Neural crest cell (in vitro differentiated cells): ENCODE measurements at regions not wholly inside any gene's neighbourhood (a gene's known extent, or its start where the extent isn't known, plus 50 kb on each side); places are given as distances from the start of the nearest gene placed in this dataset.

ENCODE experiments used
- DNase-seq: peaks from one replicate; pipeline ENCODE4 v3.0.0; 2021; ENCODE audit warnings: low read depth, mixed read lengths, low spot score
- H3K27ac Mint-ChIP-seq: one replicate; pipeline ENCODE4 v1.8.0; 2021; ENCODE audit warnings: mild to moderate bottlenecking, mixed read lengths; ENCODE audit not compliant: unreplicated experiment
- H3K27me3 Mint-ChIP-seq: 2 replicates; pipeline ENCODE4 v1.8.0; 2021; ENCODE audit warnings: low read depth, mild to moderate bottlenecking, mixed read lengths
- H3K36me3 Mint-ChIP-seq: 2 replicates; pipeline ENCODE4 v1.8.0; 2021; ENCODE audit warnings: low read depth, mild to moderate bottlenecking, mixed read lengths
- H3K4me1 Mint-ChIP-seq: 2 replicates; pipeline ENCODE4 v1.8.0; 2021; ENCODE audit warnings: mixed read lengths
- H3K4me3 Mint-ChIP-seq: one replicate; pipeline ENCODE4 v1.8.0; 2021; ENCODE audit warnings: mild to moderate bottlenecking, mixed read lengths
- H3K9me3 Mint-ChIP-seq: 2 replicates; pipeline ENCODE4 v1.8.0; 2021; ENCODE audit warnings: mixed read lengths
- TF ChIP-seq, protein P1 (sequence below): fragments of 200-600 bp; sonication (generic); conservative IDR thresholded peaks from 2 replicates; pipeline ENCODE4 v1.5.0; 2021; ENCODE audit warnings: antibody characterized with exemption, mild to moderate bottlenecking

DNA sequence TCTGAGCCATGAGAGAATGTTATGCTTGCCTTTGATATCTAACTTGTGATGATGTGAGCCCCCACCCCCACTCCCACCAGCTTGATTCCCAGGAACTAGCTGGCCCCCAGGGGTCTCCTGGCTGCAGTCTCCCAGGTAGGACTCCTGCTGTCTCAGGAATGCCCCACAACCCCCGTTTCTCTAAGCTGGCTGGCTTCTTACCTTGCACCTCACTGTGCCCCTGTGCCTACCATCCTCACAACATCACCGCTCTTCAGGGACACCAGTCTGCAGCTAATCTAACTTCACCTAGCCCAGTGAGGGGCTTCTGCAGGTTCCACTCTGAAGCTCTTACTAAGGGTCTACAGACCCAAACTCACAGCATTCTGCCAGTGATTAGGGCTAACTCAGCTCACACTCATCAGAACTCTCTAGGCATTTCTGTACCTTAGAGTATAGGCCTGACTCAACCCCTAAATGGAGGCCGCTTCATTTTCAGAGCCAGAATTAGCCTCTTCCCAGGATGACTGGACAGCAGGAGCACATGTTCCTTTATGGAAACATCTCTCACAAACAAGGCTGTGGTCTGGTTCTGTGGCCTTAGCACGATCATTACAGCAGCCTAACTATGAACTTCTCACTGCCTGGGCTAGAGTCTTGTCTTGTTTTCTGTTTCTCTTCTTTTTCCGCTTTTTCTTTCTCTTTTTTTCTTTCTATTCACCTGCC, 72.8 kb upstream of the IFNG-AS1 start:
- Mint-ChIP-seq H3K27ac (no peak overlapping the region), H3K9me3 (no peaks in the 10 kb centered on the region), H3K27me3 (no peaks in the 10 kb centered on the region), H3K4me3 (no peak overlapping the region), H3K36me3 (no peaks in the 10 kb centered on the region), H3K4me1 (peaks cover 5% of the 10 kb centered on the region)
- TF ChIP-seq, protein P1, sequence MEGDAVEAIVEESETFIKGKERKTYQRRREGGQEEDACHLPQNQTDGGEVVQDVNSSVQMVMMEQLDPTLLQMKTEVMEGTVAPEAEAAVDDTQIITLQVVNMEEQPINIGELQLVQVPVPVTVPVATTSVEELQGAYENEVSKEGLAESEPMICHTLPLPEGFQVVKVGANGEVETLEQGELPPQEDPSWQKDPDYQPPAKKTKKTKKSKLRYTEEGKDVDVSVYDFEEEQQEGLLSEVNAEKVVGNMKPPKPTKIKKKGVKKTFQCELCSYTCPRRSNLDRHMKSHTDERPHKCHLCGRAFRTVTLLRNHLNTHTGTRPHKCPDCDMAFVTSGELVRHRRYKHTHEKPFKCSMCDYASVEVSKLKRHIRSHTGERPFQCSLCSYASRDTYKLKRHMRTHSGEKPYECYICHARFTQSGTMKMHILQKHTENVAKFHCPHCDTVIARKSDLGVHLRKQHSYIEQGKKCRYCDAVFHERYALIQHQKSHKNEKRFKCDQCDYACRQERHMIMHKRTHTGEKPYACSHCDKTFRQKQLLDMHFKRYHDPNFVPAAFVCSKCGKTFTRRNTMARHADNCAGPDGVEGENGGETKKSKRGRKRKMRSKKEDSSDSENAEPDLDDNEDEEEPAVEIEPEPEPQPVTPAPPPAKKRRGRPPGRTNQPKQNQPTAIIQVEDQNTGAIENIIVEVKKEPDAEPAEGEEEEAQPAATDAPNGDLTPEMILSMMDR, result no peak
- DNase-seq, result no peak

- DNase-seq, result no peak
- no peaks in the 10 kb centered on the region for H3K27me3 Mint-ChIP-seq
- TF ChIP-seq, protein P1, result no peak
- H3K27ac Mint-ChIP-seq, result no peak overlapping the region
- H3K4me3 Mint-ChIP-seq, result no peak overlapping the region
- H3K9me3 Mint-ChIP-seq, result no peaks in the 10 kb centered on the region
- no peaks in the 10 kb centered on the region for H3K36me3 Mint-ChIP-seq
- peaks cover 5% of the 10 kb centered on the region for H3K4me1 Mint-ChIP-seq
These were observed 71.4 kb upstream of the IFNG-AS1 start for GRCh38 chr12:67917811-67918210.

DNA sequence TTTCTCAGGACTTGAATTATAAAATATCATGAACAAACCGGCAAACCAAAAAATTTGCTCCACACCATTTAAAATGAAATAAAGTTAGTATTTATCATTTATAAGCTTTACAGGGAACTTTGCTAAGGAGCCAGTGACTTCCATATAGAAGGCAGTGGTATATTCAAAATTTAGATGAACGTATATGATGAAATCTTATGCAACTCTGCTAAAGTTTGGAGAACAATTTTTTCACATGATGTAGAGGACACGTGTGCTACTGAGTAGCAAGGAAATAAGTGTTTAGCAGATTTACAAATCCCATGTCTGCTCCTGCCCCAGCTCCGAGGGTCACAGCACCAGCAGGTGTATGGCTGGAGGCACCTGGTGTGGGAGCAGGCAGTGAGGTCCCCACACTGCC, 70.8 kb upstream of the IFNG-AS1 start:
- no peaks in the 10 kb centered on the region for H3K27me3 Mint-ChIP-seq
- no peak overlapping the region for H3K27ac Mint-ChIP-seq
- DNase-seq, result no peak
- H3K9me3 Mint-ChIP-seq, result no peaks in the 10 kb centered on the region
- no peaks in the 10 kb centered on the region for H3K36me3 Mint-ChIP-seq
- TF ChIP-seq, protein P1, result no peak
- peaks cover 5% of the 10 kb centered on the region for H3K4me1 Mint-ChIP-seq
- no peak overlapping the region for H3K4me3 Mint-ChIP-seq

- peaks cover 2% of the 10 kb centered on the region for H3K27me3 Mint-ChIP-seq
These were observed 69.8 kb upstream of the IFNG-AS1 start for GRCh38 chr12:67919406-67919805.

GRCh38 chr12:67920413-67920812, 68.8 kb upstream of the IFNG-AS1 start:
- H3K27ac Mint-ChIP-seq, result no peak overlapping the region
- no peaks in the 10 kb centered on the region for H3K9me3 Mint-ChIP-seq
- peaks cover 2% of the 10 kb centered on the region for H3K27me3 Mint-ChIP-seq
- H3K4me1 Mint-ChIP-seq, result peaks cover 5% of the 10 kb centered on the region
- no peak for DNase-seq
- TF ChIP-seq, protein P1, result no peak
- H3K36me3 Mint-ChIP-seq, result no peaks in the 10 kb centered on the region
- H3K4me3 Mint-ChIP-seq, result no peak overlapping the region

More at GRCh38 chr12:67919406-67919805, 69.8 kb upstream of the IFNG-AS1 start:
- Mint-ChIP-seq H3K36me3 (no peaks in the 10 kb centered on the region), H3K27ac (no peak overlapping the region), H3K9me3 (no peaks in the 10 kb centered on the region), H3K4me3 (no peak overlapping the region), H3K4me1 (peaks cover 5% of the 10 kb centered on the region)
- DNase-seq, result no peak
- TF ChIP-seq, protein P1, result no peak
